ENCODE measurements at regions not wholly inside any gene's neighbourhood (a gene's known extent, or its start where the extent isn't known, plus 50 kb on each side); places are given as distances from the start of the nearest gene placed in this dataset.

DNA sequence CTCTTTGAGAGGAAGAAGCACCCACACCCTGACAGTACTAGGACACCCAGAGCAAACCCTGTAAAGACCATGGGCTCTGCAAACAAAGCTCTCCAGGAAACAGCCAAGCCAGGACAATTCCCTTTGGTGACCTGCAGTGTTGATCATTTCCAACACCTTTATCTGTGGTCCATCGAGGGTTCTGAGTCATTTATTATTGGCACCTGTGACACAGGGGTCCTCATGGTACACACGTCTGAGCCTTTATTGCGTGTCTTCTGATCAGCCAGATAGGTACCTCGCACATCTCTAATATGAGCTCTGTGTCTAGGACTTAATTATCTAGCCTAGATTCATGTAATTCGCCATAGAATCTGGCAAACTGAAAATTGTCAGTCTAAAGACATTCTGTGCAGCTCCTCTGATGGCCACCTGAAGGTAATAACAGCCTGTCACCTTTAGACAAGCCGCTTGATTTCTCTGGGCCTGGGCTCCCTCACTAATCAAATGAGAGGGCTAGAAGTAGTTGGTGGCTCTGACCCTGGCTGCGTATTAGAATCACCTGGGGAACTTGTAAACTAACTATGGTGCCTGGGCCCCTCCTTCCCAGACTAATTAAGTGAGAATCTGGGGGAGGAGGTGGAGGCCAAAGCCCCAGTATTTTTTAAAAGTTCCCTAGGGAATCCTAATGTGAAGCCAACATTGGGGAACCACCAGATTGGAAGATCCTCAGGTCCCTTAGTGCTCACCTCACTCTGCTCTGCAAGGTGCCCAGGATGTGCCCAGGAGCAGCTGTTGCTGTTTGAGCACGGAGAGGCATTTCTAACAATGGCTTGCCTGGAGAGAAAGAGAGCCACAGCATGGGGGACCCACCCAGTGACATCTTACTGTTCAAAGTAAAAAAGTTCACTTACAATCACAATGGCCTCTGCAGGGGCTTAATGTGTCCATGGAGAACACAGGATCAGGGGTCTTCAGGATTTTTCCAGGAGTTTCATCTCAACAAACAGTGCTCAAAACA is 122.0 kb upstream of the ARID1B start:
- intact Hi-C loops (cut with DNase I, micrococcal nuclease), result no loop called here
- Histone ChIP-seq H3K36me3 (ENCODE audit: low read depth) (no peaks in the 10 kb centered on the region), H3K4me3 (no peak overlapping the region), H3K9me3 (no peaks in the 10 kb centered on the region), H3K4me1 (ENCODE audit: low read depth) (no peaks in the 10 kb centered on the region)
- ATAC-seq (no peak), DNase-seq (no peak)
- TF ChIP-seq CTCF (IDR thresholded peaks at IDR 0.05), result no peak

GRCh38 chr6:156652231-156652750 is 124.9 kb upstream of the ARID1B start:
- H3K9me3 ChIP-seq, result no peaks in the 10 kb centered on the region
- H3K4me3 ChIP-seq, result no peak overlapping the region
- H3K36me3 ChIP-seq (ENCODE audit: low read depth), result no peaks in the 10 kb centered on the region
- no peak for DNase-seq
- no peak for TF ChIP-seq CTCF (IDR thresholded peaks at IDR 0.05)
- intact Hi-C loops (cut with DNase I, micrococcal nuclease), result no loop called here
- no peak for ATAC-seq
- H3K4me1 ChIP-seq (ENCODE audit: low read depth), result no peaks in the 10 kb centered on the region

DNA sequence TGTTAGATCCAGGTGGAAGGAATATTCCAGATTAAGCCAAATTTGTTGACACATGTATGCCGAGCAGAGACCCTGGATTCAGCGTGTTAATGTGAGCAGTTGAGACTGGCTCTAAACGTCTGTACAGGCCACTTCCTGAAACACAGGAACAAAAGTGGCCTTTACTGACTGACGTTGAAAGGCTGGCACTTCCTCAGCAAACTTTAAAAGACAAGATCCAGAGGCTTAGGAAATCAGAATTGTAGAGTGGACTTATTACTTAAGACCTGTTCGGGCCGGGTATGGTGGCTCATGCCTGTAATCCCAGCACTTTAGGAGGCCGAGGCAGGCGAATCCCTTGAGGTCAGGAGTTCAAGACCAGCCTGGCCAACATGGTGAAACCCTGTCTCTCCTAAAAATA is 125.7 kb upstream of the ARID1B start:
- H3K4me3 ChIP-seq, result no peak overlapping the region
- ATAC-seq (peak; percentile 14), DNase-seq (no peak)
- no peaks in the 10 kb centered on the region for H3K36me3 ChIP-seq (ENCODE audit: low read depth)
- H3K9me3 ChIP-seq, result no peaks in the 10 kb centered on the region
- TF ChIP-seq CTCF (IDR thresholded peaks at IDR 0.05), result no peak
- H3K4me1 ChIP-seq (ENCODE audit: low read depth), result no peaks in the 10 kb centered on the region
- intact Hi-C loops (cut with DNase I, micrococcal nuclease), result no loop called here

DNA sequence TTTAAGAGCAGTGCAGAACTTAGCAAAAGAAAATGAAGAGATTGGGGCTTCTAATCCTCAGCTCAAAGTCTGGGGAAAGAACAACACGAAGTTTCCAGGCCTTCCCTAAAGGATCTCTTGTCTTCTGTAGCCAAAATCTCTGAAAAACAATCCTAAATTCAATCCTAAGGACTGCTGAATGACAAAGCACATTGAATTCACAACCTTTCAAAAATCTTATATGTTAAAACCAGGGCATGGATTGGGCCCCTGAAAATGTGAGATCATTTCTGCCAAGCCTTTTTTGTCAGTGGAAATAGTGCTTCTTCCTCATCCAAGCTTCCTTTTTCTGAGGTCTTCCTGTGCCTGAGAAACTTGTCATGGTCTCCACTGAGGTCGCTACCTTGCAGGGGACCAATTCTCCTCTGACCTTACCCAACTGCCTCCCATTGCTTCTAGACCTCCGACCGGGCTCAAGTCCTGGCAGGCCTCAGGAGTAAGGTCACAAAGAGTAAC is 126.2 kb upstream of the ARID1B start:
- H3K4me1 ChIP-seq (ENCODE audit: low read depth), result no peaks in the 10 kb centered on the region
- DNase-seq, result no peak
- ATAC-seq, result no peak
- H3K4me3 ChIP-seq, result no peak overlapping the region
- no peaks in the 10 kb centered on the region for H3K36me3 ChIP-seq (ENCODE audit: low read depth)
- intact Hi-C loops (cut with DNase I, micrococcal nuclease), result no loop called here
- no peaks in the 10 kb centered on the region for H3K9me3 ChIP-seq
- no peak for TF ChIP-seq CTCF (IDR thresholded peaks at IDR 0.05)

- no peak for DNase-seq
These were observed 128.6 kb upstream of the ARID1B start for GRCh38 chr6:156648616-156649015.

More at GRCh38 chr6:156648616-156649015, 128.6 kb upstream of the ARID1B start:
- no peaks in the 10 kb centered on the region for H3K36me3 ChIP-seq (ENCODE audit: low read depth)
- no peaks in the 10 kb centered on the region for H3K9me3 ChIP-seq
- no peak for TF ChIP-seq CTCF (IDR thresholded peaks at IDR 0.05)
- ATAC-seq, result no peak
- no peaks in the 10 kb centered on the region for H3K4me1 ChIP-seq (ENCODE audit: low read depth)
- intact Hi-C loops (cut with DNase I, micrococcal nuclease), result no loop called here
- no peak overlapping the region for H3K4me3 ChIP-seq

Measured in mucosa of descending colon (tissue), 3 donors.